GM19238 (cell line): ENCODE measurements at regions not wholly inside any gene's neighbourhood (a gene's known extent, or its start where the extent isn't known, plus 50 kb on each side); places are given as distances from the start of the nearest gene placed in this dataset.
A peak's percentile ranks its signal among the peaks of the same experiment; 100 is the strongest.

Source experiments
- DNase-seq: peaks from one replicate; pipeline ENCODE4 v3.0.0; 2011; ENCODE audit warnings: low spot score; ENCODE audit not compliant: insufficient read length

DNA sequence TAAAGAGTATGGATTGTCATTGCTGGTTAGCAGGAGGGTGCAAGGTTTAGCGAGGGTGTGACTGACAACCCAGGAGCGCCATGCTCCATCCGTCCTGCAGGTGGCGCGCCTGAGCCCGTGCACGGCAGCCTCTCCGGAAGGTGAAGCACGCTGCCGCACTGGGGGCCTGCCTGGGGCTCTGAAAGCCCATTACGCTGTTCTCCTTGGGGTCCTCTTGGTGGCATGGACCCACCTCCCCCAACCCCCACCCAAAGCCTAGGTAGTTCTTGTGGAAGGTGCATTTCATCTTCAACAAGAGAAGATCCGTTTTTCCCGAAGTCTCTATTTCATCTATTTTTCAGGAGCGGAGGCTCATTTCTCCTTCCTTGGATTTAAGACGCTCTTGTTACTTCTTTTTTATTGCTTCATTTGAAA lies 197.4 kb upstream of the KCNG1 start:
- DNase-seq = peak; percentile 33

DNA sequence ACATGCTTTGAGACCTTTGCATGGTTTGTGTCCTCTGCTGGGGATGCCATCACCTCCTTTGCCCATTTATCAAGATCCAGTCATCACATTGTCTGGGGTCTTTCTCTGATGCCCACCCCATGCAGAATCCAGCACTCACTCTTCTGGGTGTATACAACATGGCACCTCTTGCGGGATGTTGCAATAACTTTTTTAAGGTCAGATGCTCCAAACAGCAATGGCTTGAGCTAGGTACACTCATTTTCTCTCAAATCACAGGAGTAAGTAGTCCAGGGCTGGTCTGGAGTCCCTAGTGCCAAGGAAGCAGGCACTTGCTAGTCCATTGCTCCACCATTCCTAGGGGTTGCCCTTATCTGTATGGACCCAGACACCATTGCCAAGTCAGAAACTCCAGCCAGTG lies 196.6 kb upstream of the KCNG1 start:
- no peak for DNase-seq

DNA sequence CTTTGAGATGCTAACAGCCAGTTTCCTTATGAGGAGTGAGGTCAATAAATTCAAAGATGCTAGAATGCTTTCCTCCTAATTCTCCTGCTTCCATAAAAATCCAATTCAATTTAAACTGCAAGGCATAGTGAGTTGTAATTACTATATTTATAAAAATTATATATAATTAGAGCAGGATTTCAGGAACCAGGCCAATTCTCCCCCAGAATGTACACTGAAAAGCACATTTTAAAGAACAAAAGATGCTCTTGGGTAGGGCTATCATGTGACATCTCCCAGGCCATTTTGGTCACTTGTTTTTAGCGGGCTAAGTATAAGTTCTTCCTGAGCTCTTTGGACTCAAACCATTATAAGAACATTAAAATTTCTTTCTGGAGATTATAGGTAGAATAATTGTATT lies 195.7 kb upstream of the KCNG1 start:
- DNase-seq = no peak

DNA sequence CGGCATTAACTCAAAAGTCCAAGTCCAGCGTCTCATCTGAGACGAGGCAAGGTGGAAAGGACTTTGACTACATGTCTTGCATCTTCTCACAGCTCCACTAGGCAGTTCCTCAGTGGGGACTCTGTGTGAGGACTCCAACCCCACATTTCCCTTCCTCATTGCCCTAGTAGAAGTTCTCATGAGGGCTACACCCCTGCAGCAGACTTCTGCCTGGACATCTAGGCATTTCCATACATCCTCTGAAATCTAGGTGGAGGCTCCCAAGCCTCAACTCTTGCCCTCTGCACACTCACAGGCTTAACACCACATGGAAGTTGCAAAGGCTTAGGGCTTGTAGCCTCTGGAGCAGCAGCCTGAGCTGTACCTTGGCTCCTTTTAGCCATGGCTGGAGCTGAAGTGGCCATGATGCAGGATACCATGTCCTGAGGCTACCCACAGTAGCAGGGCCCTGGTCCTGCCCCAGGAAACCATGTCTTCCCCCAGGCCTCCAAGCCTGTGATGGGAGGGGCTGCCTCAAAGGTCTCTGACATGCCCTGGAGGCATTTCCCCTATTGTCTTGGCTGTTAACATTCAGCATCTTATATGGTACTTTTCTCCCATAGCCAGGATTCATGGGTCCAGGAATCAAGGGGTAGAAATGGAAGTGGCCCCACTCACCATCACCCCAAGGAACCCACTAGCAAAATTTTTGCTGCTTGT lies 194.6 kb upstream of the KCNG1 start:
- DNase-seq = no peak

DNA sequence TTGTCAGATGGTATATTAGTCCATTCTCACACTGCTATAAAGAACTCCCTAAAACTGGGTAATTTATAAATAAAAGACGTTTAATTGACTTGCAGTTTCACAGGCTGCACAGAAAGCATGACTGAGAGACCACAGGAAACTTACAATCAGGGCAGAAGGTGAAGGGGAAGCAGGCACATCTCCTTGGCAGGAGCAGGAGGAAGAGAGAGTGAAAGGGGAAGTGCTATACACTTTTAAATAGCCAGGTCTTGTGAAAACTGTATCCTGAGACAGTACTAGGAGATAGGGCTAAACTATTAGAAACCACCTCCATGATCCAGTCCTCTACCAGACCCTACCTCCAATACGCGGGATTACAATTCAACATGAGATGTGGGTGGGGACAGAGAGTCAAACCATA lies 193.9 kb upstream of the KCNG1 start:
- no peak for DNase-seq

DNA sequence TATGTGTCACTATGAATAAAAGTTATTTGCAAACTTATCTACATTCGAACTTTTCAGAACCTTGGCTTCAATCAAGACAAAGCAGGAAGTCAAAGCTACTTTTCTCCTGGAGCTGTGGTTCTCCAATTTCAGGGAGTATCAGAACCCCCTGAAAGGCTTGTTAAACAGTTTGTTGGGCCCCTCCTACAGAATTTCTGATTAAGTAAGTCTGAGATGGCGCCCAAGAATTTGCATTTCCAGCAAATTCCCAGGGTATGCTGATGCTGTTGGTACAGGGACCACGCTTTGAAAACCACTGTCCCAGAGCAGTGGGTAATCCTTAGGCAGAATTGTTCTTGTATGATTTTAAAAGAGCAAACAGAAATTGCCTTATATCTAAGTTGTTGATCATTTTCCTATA lies 189.9 kb upstream of the KCNG1 start:
- DNase-seq = no peak

DNA sequence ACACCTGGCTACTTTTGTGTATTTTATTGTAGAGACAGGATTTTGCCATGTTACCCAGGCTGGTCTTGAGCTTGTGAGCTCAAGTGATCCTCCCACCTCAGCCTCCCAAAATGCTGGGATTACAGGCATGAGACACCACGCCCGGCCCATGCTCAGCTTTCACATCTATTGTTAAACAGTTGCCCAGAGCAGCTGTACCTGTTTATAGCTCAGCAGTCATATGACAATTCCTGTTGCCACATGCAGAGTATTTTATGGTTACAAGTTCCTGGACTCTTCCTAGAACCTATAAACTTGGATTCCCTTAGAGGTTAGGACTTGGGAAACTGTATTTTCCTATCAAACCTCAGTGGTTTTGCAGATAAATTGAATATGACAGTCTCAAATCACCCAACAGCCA lies 188.3 kb upstream of the KCNG1 start:
- DNase-seq = no peak

DNA sequence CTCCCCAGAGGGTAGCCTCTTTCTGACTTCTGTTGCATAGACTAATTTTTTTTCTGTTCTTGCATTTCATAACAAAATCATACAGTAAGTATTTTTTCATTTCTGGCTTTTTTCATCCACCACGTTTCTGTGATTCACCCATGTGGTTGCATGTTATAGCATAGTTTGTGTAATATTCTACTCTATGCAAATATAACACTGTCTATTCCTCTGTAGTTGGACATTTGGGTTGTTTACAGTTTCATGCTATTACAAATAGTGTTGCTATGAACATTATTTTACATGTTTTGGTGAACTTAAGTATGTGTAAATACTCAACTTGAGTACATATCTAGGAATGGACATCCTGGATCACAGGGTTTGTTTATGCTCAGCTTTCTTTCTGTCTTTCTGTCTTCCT lies 187.2 kb upstream of the KCNG1 start:
- DNase-seq = no peak

DNA sequence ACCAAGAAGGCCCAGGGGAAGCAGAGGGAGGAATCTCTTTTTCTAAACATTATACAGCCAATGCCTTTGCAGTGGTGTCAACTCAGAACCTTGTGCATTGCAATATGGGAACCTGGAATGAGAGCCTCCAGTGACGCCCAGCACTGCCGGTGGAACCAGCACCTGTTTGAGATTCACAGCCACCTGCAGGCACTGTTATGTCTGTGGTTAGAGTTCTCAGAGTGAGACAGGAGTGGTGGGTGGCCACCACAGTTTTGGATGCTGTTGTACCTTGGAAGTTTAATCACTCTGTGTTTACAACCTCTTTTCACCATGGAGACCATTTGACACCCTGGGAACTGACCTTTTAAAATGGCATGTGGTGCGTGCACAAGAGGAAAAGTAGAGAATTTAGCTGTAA lies 185.3 kb upstream of the KCNG1 start:
- no peak for DNase-seq

DNA sequence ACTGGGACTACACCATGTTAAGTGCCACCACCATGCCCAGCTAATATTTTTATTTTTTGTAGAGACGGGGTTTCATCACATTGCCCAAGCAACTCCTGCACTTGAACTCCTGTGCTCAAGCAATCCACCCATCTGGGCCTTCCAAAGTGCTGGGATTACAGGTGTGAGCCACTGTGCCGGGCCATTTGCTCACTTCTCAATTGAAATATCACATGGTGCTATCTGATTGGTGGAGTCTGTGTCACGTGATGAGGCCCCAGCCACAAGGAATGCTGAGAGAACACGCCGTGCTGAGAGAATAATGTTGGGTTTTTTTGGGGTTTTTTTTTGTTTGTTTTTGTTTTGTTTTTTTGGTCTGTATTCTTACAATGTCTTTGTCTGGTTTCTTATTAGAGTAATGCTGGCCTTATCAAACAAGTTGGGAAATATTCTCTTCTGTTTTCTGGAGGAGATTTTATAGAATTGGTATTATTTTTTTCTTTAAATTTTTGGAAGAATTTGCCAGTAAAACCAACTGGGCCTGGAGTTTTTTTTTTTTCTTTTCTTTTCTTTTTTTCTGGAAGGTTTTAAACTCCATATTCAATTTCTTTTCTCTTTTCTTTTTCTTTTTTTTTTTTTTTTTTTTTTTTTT lies 183.2 kb upstream of the KCNG1 start:
- no peak for DNase-seq

DNA sequence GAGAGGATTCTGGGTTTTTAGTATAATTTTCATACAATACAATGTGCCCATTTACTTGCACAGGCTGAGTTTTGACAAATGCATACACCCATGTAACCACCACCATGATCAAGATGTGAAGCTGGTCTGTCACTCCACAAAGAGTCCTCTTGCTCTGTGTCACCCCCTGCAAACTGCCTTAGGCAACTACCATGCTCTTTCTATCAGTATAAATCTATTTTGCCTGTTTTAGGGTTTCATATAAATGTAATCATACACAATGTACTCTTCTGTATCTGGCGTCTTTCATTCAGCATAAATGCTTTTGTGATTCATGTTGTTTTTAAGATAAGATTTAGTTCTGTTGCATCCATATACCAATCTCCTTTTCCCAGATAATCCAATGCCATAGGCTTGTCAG lies 181.9 kb upstream of the KCNG1 start:
- DNase-seq = no peak

DNA sequence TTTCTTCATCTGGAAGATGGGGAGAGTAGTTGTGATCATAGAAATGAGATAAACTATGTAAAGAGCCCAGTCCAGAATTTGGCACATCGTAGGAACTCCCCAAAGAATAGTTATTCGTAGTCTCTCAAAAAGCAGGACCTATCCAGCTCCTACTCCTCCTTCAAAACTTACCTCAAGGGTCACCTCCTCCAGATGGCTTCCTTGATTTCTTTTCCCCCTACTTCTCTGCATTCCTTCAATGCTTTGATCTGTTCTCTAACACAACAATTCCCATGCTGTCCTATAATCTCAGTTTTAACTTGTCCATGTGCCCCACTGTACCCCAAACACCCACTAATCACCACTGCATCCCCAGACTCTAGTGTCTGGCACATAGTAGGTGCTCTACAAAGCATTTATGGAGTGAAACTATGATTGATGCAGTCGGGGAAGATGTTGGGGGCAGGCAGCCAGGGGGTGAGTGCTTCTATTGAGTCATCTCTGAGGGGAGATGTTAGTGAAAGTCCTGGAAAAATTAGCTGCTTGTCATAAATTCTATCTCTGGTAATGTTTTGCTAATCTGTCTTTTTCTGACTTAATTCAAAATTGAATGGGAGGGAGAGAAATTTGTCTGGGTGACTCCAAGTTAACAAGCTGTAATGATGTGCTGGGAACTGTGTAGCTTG lies 181.3 kb upstream of the KCNG1 start:
- no peak for DNase-seq

DNA sequence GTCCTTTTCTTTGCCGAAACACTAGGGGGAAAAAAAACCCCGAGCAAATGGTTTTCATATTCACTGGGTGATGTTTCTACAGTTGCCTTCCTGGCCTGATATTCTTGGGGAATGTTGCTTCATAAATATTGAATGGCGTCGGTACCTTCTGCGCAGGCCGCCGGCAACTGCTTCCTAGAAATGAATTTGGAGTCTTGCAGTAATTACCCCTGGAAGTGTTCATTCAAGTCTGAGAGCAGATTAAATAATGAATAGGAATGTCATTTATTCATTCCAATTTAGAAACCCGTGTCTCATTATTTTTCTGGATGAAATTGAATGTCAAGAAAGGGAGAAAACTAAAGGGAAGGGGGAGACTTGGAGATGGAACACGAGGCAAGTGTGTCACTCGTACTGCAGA lies 179.4 kb upstream of the KCNG1 start:
- no peak for DNase-seq

DNA sequence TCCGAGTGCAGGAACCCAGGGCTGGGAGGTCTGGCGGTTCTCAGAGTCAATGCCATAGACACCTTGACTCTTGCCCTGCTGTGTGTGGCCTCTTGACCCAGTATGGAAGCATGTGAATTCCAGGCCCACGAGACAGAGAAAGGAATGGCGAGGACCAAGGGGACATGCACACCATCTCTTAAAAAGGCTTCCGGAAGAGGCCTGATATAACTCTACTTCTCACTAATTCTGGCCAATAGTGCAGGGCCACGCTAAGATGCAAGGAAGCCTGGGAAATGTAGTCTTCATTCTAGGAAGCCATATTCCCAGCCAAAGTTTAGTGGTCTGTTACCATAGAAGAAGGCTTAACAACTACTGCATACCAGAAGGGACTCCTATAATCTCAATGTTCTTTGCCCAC lies 177.0 kb upstream of the KCNG1 start:
- no peak for DNase-seq

DNA sequence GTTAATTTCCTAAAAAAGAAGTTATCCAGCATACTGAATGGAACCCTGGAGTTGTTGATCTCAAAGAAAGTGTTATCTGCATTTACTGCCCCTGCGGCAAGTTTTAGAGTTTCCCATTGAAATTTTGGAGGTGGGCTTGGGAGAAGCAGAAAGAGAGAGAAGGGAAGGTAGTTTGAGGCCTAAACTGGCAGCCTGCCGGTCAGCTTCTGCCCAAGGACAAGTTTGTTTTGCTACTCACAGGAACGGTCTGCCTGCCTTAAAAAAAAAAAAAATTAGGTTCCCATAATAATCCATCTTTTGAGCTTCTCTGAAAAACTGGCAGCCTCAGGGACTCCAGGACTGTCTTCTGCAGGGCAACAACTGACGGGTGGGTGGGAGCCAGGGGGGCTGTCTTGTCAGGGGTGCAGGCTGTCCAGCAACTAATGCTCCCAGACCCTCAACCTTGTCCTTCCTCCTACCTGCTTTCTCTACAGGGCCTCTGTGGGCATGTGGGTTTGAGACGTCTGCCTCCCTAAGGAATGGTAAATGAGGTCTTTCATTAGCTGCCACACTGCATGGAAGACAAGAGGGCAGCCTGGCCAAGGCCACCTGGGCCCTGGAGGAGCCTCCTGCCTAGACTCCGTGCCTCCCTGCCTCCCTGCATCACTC lies 176.1 kb upstream of the KCNG1 start:
- no peak for DNase-seq

DNA sequence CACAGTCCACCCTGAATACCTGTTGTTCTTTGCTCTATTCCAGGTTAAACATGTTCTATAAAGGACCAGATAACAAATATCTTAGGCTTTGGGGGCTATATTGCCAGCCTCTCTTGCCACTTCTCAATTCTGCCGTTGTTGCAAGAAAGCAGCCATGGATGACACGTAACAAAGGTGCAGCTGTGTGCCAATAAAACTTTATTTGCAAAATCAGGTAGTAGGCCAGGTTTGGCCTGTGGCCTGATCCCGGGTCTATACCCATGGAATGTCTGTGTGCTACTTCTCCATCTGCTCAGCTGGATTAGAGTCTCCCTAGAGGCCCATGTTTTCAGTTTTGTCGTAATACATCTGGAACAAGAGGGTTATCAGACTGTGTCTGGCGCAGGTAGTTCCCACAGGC lies 175.3 kb upstream of the KCNG1 start:
- no peak for DNase-seq

DNA sequence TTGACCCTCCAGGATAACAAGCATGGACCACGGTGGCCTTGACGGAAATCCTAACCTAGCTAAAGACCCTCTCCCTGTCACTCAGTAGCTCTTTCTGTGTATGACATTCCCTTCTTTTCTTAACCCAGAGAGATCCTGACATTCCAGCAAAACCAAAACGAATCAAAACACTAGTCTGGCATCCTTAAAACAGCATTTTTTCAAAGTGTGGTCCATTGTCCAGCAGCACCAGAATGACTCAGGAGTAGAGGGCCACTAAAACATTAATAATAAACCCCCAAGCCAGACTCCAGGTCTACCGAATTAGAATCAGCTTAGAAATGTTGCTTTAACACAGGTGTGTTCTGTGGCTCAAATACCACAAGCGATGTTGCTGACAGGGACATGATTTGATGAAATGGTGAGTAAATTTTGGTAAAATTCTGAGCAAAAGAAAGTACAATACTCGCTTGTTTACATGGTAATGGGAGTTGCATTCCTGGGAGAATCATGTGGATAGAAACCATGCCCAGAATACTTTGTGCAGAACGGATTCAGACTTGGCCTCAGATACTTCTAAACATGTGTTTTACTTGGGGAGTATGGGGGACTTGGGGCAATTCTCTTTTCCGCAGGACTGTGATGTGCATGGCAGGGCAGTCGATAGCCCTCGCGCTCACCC lies 174.2 kb upstream of the KCNG1 start:
- DNase-seq = no peak

DNA sequence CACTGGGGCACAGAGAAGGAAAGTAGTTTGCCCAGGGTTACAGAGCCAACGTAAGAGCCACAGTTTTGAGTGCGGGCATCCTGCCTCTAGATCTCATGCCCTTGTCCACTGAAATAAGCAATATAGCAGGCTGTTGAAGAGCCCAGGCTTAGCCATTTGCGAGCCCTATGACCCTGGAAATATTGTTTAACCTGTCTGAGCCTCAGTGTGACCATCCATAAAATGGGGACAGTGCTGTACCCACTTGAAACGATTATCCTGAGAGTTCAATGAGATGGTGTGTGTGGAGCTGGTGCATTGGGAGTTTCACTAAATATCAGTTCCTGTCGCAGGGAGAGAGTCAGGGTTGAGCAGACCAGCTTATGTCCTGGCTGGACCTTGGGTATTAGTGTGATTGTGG lies 173.1 kb upstream of the KCNG1 start:
- no peak for DNase-seq

DNA sequence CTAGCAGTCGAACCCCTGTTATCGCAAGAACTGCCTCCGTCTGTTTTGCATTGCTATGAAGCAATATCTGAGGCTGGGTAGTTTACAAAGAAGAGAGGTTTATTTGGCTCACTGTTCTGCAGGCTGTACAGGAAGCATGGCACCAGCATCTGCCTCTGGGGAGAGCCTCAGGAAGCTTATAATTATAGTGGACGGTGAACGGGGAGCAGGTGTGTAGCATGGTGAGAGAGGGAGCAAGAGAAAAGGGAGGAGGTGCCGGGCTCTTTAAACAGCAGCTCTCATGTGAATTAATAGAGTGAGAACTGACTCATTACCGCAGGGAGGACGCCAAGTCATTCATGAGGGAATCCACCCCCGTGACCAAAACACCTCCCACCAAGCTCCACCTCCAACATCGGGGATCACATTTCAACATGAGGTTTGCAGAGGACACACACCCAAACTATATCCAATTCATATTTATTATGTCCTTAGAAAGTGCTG lies 172.6 kb upstream of the KCNG1 start:
- DNase-seq = no peak

DNA sequence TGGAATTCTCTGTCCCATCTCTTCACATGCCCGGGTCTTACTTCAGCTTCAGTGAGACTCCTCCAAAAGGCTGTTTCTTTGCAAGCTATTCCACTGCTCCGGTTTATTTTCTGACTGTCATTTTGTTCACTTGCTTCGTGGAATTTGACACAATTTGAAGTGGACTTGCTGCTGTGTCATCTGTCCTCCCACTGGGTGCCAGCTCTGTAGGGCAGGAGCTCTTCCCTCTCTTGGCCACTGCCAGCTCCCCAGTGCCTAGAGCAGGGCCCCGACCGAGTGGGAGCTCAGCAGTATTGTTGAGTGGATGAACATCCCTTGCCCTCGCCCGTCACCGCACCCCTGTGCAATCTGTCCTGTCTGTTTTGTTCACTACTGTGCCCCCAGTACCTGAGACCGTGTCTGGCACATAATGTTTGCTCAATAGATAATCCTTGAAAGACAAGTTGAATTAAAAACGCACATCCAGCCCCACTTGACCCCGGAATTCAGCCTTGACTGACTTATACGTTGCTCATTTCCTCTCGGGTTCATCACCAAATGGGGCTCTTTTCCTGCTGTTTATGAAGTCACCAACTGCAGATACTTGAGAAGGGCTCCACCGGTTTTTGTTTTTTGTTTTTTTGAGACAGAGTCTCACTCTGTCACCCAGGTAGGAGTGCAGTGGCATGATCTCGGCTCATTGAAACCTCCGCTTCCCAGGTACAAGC lies 170.3 kb upstream of the KCNG1 start:
- DNase-seq = no peak

DNA sequence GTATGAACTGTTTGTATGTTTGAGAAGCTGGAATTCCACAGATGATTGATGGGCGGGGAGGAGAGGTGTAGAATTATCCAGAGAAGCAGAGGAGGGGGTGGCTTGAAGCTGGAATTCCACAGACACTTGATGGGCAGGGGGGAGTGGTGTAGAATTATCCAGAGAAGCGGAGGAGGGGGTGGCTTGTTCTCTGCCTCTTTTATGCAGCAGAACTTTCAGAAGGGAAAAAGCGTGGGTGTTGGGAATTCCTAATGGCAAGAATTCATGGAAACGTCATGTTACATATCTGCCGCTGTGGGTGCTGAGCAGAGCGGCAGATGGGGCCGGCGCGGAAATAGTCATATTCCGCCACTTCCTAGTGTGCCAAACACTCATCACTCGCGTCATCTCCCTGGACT lies 167.9 kb upstream of the KCNG1 start:
- DNase-seq = no peak
